Nephron (organoid): ENCODE measurements at regions not wholly inside any gene's neighbourhood (a gene's known extent, or its start where the extent isn't known, plus 50 kb on each side); places are given as distances from the start of the nearest gene placed in this dataset.

Experiments
- H3K27ac Mint-ChIP-seq, 3 experiments: 2 replicates each; pipeline ENCODE4 v1.8.0; 2020; ENCODE audit warnings: mixed read lengths in 3 of 3, mild to moderate bottlenecking in 2 of 3, moderate library complexity in 1 of 3
- H3K27me3 Mint-ChIP-seq: 2 replicates; pipeline ENCODE4 v1.8.0; 2021; ENCODE audit warnings: low read depth, mild to moderate bottlenecking, moderate library complexity, mixed read lengths
- H3K36me3 Mint-ChIP-seq: 2 replicates; pipeline ENCODE4 v1.8.0; 2020; ENCODE audit warnings: low read depth, mixed read lengths
- H3K4me1 Mint-ChIP-seq: 2 replicates; pipeline ENCODE4 v1.8.0; 2020; ENCODE audit warnings: mixed read lengths
- H3K4me3 Mint-ChIP-seq, 3 experiments: 2 replicates each; pipeline ENCODE4 v1.8.0; 2020; ENCODE audit warnings: mild to moderate bottlenecking in 3 of 3, mixed read lengths in 3 of 3, moderate library complexity in 2 of 3
- H3K9me3 Mint-ChIP-seq: 2 replicates; pipeline ENCODE4 v1.8.0; 2020; ENCODE audit warnings: mixed read lengths
- CTCF ChIP-seq, 3 experiments: fragments of 200-600 bp; sonication (generic); IDR thresholded peaks; one replicate each; pipeline ENCODE4 v1.5.0; 2021; ENCODE audit warnings: antibody characterized with exemption in 3 of 3; ENCODE audit not compliant: unreplicated experiment in 3 of 3

GRCh38 chr2:13240789-13241487 is 524.2 kb downstream of the TRIB2 start:
- Mint-ChIP-seq H3K36me3 (no peaks in the 10 kb centered on the region), H3K27me3 (no peaks in the 10 kb centered on the region), H3K9me3 (no peaks in the 10 kb centered on the region), H3K4me3 (no peak overlapping the region), H3K4me1 (no peaks in the 10 kb centered on the region), H3K27ac (no peak overlapping the region)
- TF ChIP-seq CTCF (IDR thresholded peaks at IDR 0.05; ENCODE audit: unreplicated experiment in 3 of 3): no peak

GRCh38 chr2:13252615-13253014 is 535.9 kb downstream of the TRIB2 start:
- no peaks in the 10 kb centered on the region for H3K36me3 Mint-ChIP-seq
- no peak overlapping the region for H3K27ac Mint-ChIP-seq
- no peaks in the 10 kb centered on the region for H3K4me1 Mint-ChIP-seq
- no peaks in the 10 kb centered on the region for H3K9me3 Mint-ChIP-seq
- no peak overlapping the region for H3K4me3 Mint-ChIP-seq
- no peak for TF ChIP-seq CTCF (IDR thresholded peaks at IDR 0.05; ENCODE audit: unreplicated experiment in 3 of 3)
- H3K27me3 Mint-ChIP-seq: no peaks in the 10 kb centered on the region

GRCh38 chr2:13255485-13255884 is 538.7 kb downstream of the TRIB2 start:
- H3K27ac Mint-ChIP-seq: no peak overlapping the region
- no peak for TF ChIP-seq CTCF (IDR thresholded peaks at IDR 0.05; ENCODE audit: unreplicated experiment in 3 of 3)
- no peaks in the 10 kb centered on the region for H3K4me1 Mint-ChIP-seq
- no peaks in the 10 kb centered on the region for H3K36me3 Mint-ChIP-seq
- H3K9me3 Mint-ChIP-seq: peaks cover 2% of the 10 kb centered on the region
- no peaks in the 10 kb centered on the region for H3K27me3 Mint-ChIP-seq
- H3K4me3 Mint-ChIP-seq: no peak overlapping the region

GRCh38 chr2:13260402-13260801 is 543.7 kb downstream of the TRIB2 start:
- Mint-ChIP-seq H3K4me3 (no peak overlapping the region), H3K27me3 (no peaks in the 10 kb centered on the region), H3K4me1 (no peaks in the 10 kb centered on the region), H3K36me3 (no peaks in the 10 kb centered on the region), H3K9me3 (peaks cover 6% of the 10 kb centered on the region), H3K27ac (peak overlapping the region in 1 of 3 experiments; percentile 44)
- no peak for TF ChIP-seq CTCF (IDR thresholded peaks at IDR 0.05; ENCODE audit: unreplicated experiment in 3 of 3)

- Mint-ChIP-seq H3K4me1 (no peaks in the 10 kb centered on the region), H3K9me3 (peaks cover 2% of the 10 kb centered on the region), H3K4me3 (no peak overlapping the region), H3K36me3 (no peaks in the 10 kb centered on the region), H3K27ac (no peak overlapping the region), H3K27me3 (no peaks in the 10 kb centered on the region)
- TF ChIP-seq CTCF (IDR thresholded peaks at IDR 0.05; ENCODE audit: unreplicated experiment in 3 of 3): no peak
Observed at GRCh38 chr2:13266166-13266565, 549.4 kb downstream of the TRIB2 start.

- TF ChIP-seq CTCF (IDR thresholded peaks at IDR 0.05; ENCODE audit: unreplicated experiment in 3 of 3): no peak
- H3K36me3 Mint-ChIP-seq: no peaks in the 10 kb centered on the region
- no peaks in the 10 kb centered on the region for H3K4me1 Mint-ChIP-seq
- no peaks in the 10 kb centered on the region for H3K9me3 Mint-ChIP-seq
- no peak overlapping the region for H3K27ac Mint-ChIP-seq
- H3K27me3 Mint-ChIP-seq: no peaks in the 10 kb centered on the region
- no peak overlapping the region for H3K4me3 Mint-ChIP-seq
Observed at GRCh38 chr2:13284688-13285087, 568.0 kb downstream of the TRIB2 start.
